Right lobe of liver (tissue), 6 donors: ENCODE measurements at regions not wholly inside any gene's neighbourhood (a gene's known extent, or its start where the extent isn't known, plus 50 kb on each side); places are given as distances from the start of the nearest gene placed in this dataset.

Experiments
- ATAC-seq, 4 donors: fragments of 200-7000 bp; cut with Tn5 transposase; one replicate each; pipeline ENCODE4 v1.9.1; 2020; ENCODE audit warnings: mild to moderate bottlenecking in 4 of 4, moderate library complexity in 4 of 4
- DNase-seq, 3 donors: peaks; one replicate each; pipeline ENCODE4 v3.0.0-alpha.2; 2020
- H3K27ac ChIP-seq, 3 donors: fragments of 200-600 bp; one replicate each; pipeline ENCODE4 v1.8.0; 2022
- H3K27me3 ChIP-seq, 2 donors: fragments of 200-600 bp; one replicate each; pipeline ENCODE4 v1.8.0; 2022
- H3K36me3 ChIP-seq, 4 donors: fragments of 200-600 bp; sonication (generic) in 1 of 4; one replicate each; pipeline versions ENCODE4 v1.5.1 to v1.8.0; 2017 to 2022; ENCODE audit warnings: control low read depth in 1 of 4
- H3K4me1 ChIP-seq, 4 donors: fragments of 200-600 bp; sonication (generic) in 1 of 4; one replicate each; pipeline versions ENCODE4 v1.5.1 to v1.8.0; 2017 to 2022; ENCODE audit warnings: control low read depth in 1 of 4
- H3K4me3 ChIP-seq, 3 donors: fragments of 200-600 bp; one replicate each; pipeline ENCODE4 v1.8.0; 2022
- H3K9me3 ChIP-seq, 4 donors: fragments of 200-600 bp; sonication (generic) in 1 of 4; one replicate each; pipeline versions ENCODE4 v1.5.1 to v1.8.0; 2017 to 2022; ENCODE audit warnings: control low read depth in 1 of 4
- POLR2A ChIP-seq: fragments of 450-650 bp; IDR thresholded peaks from one replicate; pipeline ENCODE4 v1.6.1; 2017; ENCODE audit warnings: antibody characterized with exemption, mild to moderate bottlenecking
- whole genome bisulfite sequencing: methylation state at CpG from one replicate; pipeline ENCODE4 v1.1.6; 2018; ENCODE audit warnings: low coverage, low lambda C conversion rate; ENCODE audit not compliant: insufficient coverage; ENCODE audit errors: missing lambda C conversion rate; 5-methylcytosine and 5-hydroxymethylcytosine counted together
- intact Hi-C, 2 donors: fragments of 100-400 bp; cut with DNase I; formaldehyde crosslinking; loops; one replicate each; pipeline versions ENCODE4 v1.11.2 to v1.14.1; 2022
- TF ChIP-seq, protein P1 (sequence below), 4 donors: fragments of 200-600 bp in 3 of 4; fragments of 450-650 bp in 1 of 4; IDR thresholded peaks; one replicate each; pipeline versions ENCODE4 v1.5.1 to v1.8.0; 2016 to 2022; ENCODE audit warnings: antibody characterized with exemption in 4 of 4, mild to moderate bottlenecking in 2 of 4
- donor health status: DM: no; HTN: yes; CAD: no.
- donor health status: DM: no; HTN: no; CAD: no.
- donor health status: DM: no; HTN: no; CAD: no.
- donor health status: DM: no; HTN: yes; CAD: no.
- donor health status: DM: no; HTN: yes; CAD: no.

DNA sequence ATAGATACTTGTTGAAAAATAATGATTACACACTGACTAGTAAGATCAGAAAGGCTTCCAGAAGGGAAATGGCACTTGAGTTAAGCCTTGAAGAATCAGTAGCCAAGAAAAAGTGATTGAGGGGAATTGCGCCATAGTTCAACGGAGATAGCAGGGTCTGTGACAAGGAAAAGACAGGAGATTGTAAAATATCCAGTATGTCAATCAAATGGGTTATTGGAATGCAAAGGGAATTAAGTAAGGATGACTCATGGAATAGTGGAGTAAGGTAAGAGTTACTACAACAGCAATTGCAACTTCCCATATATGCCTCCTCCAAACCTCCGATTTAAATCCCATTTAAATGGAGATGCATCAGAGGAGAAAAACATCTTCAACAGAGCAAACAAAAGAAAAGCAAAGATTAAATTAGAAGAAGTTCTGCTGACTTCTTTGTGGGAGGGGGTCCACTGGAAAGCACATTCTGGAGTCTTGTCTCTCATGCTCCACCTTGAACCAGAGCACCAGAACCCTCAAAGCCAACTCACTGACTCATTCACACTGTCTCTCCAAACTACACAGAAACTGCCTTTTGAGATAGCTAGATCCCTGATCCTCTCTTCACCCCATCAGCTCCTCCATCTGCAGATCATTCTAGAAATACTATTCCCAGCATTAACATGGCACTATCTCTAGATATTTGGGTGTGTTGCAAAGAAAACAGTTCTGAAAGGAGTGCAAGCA, 138.2 kb downstream of the NUAK1 start:
- TF ChIP-seq, protein P1, sequence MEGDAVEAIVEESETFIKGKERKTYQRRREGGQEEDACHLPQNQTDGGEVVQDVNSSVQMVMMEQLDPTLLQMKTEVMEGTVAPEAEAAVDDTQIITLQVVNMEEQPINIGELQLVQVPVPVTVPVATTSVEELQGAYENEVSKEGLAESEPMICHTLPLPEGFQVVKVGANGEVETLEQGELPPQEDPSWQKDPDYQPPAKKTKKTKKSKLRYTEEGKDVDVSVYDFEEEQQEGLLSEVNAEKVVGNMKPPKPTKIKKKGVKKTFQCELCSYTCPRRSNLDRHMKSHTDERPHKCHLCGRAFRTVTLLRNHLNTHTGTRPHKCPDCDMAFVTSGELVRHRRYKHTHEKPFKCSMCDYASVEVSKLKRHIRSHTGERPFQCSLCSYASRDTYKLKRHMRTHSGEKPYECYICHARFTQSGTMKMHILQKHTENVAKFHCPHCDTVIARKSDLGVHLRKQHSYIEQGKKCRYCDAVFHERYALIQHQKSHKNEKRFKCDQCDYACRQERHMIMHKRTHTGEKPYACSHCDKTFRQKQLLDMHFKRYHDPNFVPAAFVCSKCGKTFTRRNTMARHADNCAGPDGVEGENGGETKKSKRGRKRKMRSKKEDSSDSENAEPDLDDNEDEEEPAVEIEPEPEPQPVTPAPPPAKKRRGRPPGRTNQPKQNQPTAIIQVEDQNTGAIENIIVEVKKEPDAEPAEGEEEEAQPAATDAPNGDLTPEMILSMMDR (IDR thresholded peaks at IDR 0.05) = no peak
- TF ChIP-seq POLR2A = no peak
- H3K27me3 ChIP-seq = no peaks in the 10 kb centered on the region
- H3K27ac ChIP-seq = no peak overlapping the region
- no peak overlapping the region for H3K4me3 ChIP-seq
- 68% methylated on average over 3 of the region's 3 CpGs for WGBS
- H3K4me1 ChIP-seq = no peaks in the 10 kb centered on the region
- H3K36me3 ChIP-seq = no peaks in the 10 kb centered on the region
- intact Hi-C loops = no loop called here
- ATAC-seq = no peak
- DNase-seq = no peak
- H3K9me3 ChIP-seq = no peaks in the 10 kb centered on the region

DNA sequence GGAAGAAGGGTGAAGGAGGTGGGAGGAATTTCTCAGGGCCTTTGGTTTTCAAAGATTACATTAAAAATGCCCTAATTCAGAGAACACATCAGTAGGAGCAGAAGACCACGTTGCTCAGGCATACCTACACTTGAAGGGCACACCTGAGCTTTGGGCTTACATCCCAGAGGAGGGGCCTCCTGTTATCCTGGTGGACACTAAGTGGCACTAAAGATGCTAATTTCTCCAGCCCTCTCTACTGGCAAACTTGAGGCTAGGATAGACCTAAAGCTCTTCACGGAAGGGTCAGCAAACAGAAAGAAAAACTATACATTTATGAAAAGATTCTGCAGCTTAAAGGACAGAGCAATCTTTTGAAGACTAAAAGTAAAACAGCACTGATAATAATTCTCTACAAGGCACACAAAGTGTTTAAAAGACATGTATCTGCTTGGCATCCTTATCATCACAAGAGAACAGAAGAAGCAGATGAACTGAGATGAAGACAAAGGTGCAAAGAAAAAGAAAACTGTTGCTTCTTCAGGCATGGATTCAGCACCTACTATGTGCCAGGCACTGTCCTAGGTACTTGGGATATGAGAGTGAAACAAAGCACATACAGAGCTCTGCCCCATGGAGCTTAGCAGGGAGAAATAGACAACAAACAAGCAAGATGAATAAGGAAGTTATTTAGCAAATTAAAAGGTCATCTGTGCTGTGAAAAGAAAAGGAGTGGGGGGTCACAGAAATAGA, 137.5 kb downstream of the NUAK1 start:
- Histone ChIP-seq H3K27me3 (no peaks in the 10 kb centered on the region), H3K4me3 (no peak overlapping the region), H3K9me3 (no peaks in the 10 kb centered on the region), H3K27ac (no peak overlapping the region), H3K36me3 (no peaks in the 10 kb centered on the region), H3K4me1 (no peaks in the 10 kb centered on the region)
- DNase-seq (no peak), ATAC-seq (no peak)
- TF ChIP-seq, protein P1 (IDR thresholded peaks at IDR 0.05) = no peak
- no peak for TF ChIP-seq POLR2A
- intact Hi-C loops = no loop called here
- 59% methylated on average over 2 of the region's 2 CpGs for WGBS

DNA sequence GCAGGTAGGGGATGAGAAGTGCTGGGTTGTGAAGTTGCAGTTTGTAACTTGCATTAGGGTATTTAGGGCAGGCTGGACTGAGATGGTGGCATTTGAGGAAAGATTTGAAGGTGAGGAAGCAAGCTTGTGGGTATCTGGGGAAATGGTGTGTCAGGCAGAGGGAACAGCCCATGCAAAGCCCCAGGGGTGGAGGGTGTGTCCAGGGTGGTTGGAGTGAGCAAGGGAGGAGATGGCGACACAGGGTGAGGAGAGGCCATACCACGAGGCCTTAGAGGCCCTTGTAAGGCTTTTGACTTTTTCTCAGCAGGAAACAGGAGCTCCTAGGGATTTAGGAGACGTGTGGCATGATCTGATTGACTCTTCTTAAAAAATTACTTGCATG, 136.9 kb downstream of the NUAK1 start:
- Histone ChIP-seq H3K27me3 (no peaks in the 10 kb centered on the region), H3K27ac (no peak overlapping the region), H3K36me3 (no peaks in the 10 kb centered on the region), H3K4me3 (no peak overlapping the region), H3K9me3 (no peaks in the 10 kb centered on the region), H3K4me1 (no peaks in the 10 kb centered on the region)
- no peak for ATAC-seq
- DNase-seq = no peak
- WGBS = 88% methylated on average over 1 of the region's 3 CpGs
- TF ChIP-seq POLR2A = no peak
- TF ChIP-seq, protein P1 (IDR thresholded peaks at IDR 0.05) = no peak
- intact Hi-C loops = no loop called here

DNA sequence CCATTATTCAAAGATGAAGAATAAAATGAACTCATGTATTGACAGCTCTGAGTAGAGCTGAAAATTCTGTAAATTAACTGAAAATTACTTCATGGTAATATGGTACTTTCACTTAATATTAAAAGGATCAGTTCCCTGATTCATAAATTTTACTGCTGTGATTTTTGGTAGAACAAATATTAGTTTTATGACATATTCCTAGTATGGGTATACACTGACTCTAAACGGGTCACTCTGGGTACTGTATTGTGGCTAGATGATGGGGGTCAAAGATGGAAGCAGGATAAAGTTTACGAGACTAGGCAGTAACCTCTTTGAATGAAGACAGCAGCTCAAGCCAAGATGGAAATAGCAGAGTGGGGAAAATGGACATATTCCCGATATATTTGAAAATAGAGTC, 135.5 kb downstream of the NUAK1 start:
- no peaks in the 10 kb centered on the region for H3K36me3 ChIP-seq
- intact Hi-C loops = no loop called here
- DNase-seq (no peak), ATAC-seq (no peak)
- no peak overlapping the region for H3K4me3 ChIP-seq
- H3K27ac ChIP-seq = no peak overlapping the region
- H3K9me3 ChIP-seq = no peaks in the 10 kb centered on the region
- TF ChIP-seq POLR2A = no peak
- TF ChIP-seq, protein P1 (IDR thresholded peaks at IDR 0.05) = no peak
- H3K4me1 ChIP-seq = no peaks in the 10 kb centered on the region
- no peaks in the 10 kb centered on the region for H3K27me3 ChIP-seq
- WGBS = 73% methylated on average over 3 of the region's 3 CpGs
